Choroid plexus epithelial cell (primary cell): ENCODE measurements at regions not wholly inside any gene's neighbourhood (a gene's known extent, or its start where the extent isn't known, plus 50 kb on each side); places are given as distances from the start of the nearest gene placed in this dataset.
"Not testable (repeated sequence)": the region's sequence is repeated elsewhere in the genome, so short reads cannot be mapped to it uniquely, and the experiment has no call there.

Source experiments
- DNase-seq: peaks from one replicate; pipeline ENCODE4 v3.0.0-alpha.2; 2010; ENCODE audit warnings: low read depth
- H3K4me3 ChIP-seq: 2 replicates; pipeline ENCODE4 v1.5.1; 2011; ENCODE audit warnings: low read depth, mild to moderate bottlenecking, control low read depth, low read length, moderate library complexity
- TF ChIP-seq, protein P1 (sequence below): conservative IDR thresholded peaks from 2 replicates; pipeline ENCODE4 v1.5.1; 2011; ENCODE audit warnings: low read depth, mild to moderate bottlenecking, control low read depth, inconsistent platforms, low read length, moderate library complexity

DNA sequence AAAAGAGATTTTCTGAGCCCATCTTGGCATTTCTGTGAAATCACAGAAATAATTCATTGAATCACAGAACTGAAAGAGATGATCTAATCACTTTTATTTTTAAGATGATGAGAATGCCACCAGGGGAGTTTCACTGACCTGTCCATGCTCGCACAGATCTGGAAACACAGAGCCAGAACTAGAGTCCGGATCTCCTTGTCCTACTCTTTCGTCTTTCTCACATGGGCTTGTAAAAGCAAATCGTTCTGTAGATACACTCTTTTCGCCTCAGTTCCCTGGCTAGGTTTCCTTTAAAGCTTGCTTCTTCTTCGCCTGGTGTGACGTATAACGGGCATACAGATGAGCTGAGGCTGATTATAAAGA is 122.5 kb upstream of the SPRED1 start:
- H3K4me3 ChIP-seq: peak overlapping the region; percentile 9
- TF ChIP-seq, protein P1, sequence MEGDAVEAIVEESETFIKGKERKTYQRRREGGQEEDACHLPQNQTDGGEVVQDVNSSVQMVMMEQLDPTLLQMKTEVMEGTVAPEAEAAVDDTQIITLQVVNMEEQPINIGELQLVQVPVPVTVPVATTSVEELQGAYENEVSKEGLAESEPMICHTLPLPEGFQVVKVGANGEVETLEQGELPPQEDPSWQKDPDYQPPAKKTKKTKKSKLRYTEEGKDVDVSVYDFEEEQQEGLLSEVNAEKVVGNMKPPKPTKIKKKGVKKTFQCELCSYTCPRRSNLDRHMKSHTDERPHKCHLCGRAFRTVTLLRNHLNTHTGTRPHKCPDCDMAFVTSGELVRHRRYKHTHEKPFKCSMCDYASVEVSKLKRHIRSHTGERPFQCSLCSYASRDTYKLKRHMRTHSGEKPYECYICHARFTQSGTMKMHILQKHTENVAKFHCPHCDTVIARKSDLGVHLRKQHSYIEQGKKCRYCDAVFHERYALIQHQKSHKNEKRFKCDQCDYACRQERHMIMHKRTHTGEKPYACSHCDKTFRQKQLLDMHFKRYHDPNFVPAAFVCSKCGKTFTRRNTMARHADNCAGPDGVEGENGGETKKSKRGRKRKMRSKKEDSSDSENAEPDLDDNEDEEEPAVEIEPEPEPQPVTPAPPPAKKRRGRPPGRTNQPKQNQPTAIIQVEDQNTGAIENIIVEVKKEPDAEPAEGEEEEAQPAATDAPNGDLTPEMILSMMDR: no peak
- peak; percentile 31 for DNase-seq

DNA sequence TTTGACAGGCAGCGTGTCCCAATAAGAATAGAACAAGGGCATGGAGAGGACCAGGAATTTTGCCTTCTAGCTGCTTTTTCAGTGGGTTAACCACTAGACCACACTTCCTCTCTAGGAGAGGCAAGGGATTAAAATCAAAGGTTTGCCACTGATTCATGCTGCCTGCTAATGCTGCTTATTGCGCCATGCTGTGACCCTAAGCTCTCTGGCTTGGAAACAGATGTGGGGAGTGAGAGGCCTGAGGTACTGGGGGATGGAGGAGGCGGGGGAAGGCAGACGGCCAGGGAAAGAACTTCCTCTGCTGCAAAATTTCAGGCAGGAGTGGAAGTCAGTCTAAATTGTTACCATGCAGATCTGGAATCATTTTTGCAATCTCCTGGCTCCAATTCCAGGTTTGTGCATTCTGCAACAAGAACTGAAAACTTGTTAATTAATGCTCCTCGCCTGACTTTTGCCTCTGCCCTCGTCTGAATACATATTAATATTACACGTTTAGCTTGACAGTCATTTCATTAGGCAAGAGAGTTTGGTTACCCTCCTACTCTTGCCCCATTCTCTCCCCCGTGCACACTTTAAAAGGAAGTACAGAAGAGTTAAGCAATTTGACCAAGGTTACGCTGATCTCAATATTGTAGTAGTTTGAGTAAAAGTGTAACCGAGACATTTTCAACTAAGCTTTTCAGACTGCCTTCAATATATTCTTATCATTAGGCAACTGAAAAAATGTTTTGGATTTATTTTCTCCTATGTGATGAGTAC is 121.7 kb upstream of the SPRED1 start:
- TF ChIP-seq, protein P1: no peak
- DNase-seq: peak; percentile 99
- H3K4me3 ChIP-seq: peak overlapping the region; percentile 6

- TF ChIP-seq, protein P1: no peak
- no peak for DNase-seq
- no peak overlapping the region for H3K4me3 ChIP-seq
These were observed 118.4 kb upstream of the SPRED1 start for GRCh38 chr15:38134252-38134651.

DNA sequence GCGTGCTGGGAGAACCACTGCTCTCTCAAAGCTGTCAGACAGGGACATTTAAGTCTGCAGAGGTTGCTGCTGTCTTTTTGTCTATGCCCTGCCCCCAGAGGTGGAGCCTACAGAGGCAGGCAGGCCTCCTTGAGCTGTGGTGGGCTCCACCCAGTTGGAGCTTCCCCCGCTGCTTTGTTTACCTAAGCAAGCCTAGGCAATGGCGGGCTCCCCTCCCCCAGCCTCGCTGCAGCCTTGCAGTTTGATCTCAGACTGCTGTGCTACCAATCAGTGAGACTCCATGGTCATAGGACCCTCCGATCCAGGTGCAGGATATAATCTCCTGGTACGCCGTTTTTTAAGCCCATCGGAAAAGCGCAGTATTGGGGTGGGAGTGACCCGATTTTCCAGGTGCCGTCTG is 110.4 kb upstream of the SPRED1 start:
- not testable (repeated sequence) for DNase-seq, H3K4me3 ChIP-seq

DNA sequence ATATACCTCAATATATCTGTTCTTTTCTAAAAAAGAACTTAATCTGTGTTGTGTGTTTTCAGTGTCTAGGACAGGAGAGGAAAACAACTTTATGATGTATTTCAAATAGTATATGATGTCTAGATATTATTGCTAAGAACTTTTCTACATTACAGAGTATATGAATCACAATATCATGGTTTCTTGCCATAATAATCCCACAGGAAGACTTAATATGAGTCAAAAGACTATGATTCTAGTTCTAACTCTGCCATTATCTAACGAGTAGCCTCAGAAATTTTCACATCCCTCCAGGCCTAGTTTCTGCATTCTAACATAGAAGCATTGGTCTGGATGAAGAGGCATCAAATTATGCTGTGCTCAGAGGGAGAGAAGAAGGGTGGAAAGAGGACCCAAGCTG is 107.7 kb upstream of the SPRED1 start:
- no peak overlapping the region for H3K4me3 ChIP-seq
- peak; percentile 20 for DNase-seq
- TF ChIP-seq, protein P1: no peak

DNA sequence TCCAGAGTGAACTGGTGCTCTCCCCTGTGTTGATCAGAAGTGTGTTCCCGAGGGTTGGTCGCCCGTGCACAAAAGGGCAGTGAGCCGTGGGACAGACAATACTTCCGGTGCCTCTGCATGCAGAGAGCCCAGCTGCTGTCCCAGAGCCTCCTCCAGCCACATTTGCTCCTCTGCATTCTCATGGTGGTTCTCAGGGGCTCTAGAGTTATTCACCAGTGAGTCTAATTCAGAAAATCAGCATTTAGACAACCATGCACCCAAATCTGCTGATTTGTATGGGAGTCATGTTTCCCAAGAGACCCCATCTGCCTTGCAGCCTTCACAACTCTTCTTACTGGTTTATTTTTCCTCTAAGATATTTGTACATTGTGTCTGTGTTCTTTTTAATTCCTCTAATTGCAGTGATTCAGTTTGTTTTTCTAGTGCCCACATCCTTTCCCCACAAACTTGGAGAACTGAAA is 107.0 kb upstream of the SPRED1 start:
- H3K4me3 ChIP-seq: peak overlapping the region; percentile 24
- TF ChIP-seq, protein P1: no peak
- DNase-seq: peak; percentile 16

DNA sequence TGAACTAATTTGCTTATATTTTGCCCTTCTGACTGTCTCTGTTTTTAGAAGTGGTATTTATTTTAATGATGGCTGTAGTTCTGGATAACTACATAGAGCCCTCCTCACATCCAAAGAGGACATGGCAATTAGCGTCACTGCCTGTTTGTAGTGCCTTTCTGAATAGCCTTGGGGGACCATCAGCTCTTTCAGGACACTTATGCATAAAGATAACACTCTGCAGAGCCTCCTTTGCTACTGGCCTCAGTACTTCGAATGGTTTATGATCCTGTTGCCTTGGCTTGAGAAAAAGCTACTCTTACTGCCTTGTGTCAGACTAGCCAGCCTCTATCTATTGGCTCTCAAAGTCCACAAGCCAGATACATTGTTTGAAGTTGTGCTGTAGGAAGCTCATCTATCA is 105.4 kb upstream of the SPRED1 start:
- TF ChIP-seq, protein P1: no peak
- DNase-seq: no peak
- no peak overlapping the region for H3K4me3 ChIP-seq

GRCh38 chr15:38148471-38148870 is 104.2 kb upstream of the SPRED1 start:
- no peak for DNase-seq
- H3K4me3 ChIP-seq: no peak overlapping the region
- TF ChIP-seq, protein P1: no peak
